ENCODE measurements at regions not wholly inside any gene's neighbourhood (a gene's known extent, or its start where the extent isn't known, plus 50 kb on each side); places are given as distances from the start of the nearest gene placed in this dataset.
"Not testable (repeated sequence)": the region's sequence is repeated elsewhere in the genome, so short reads cannot be mapped to it uniquely, and the experiment has no call there.

GRCh38 chrX:84865113-84865512, 138.6 kb upstream of the APOOL start:
- H3K27ac Mint-ChIP-seq, result no peak overlapping the region
- peaks cover 36% of the 10 kb centered on the region for H3K9me3 Mint-ChIP-seq
- no peaks in the 10 kb centered on the region for H3K27me3 Mint-ChIP-seq (ENCODE audit: low read depth)
- no peaks in the 10 kb centered on the region for H3K36me3 Mint-ChIP-seq
- no peak overlapping the region for H3K4me3 Mint-ChIP-seq
- no peak for DNase-seq (ENCODE audit: low spot score in 2 of 2, unreplicated experiment in 2 of 2)
- H3K4me1 Mint-ChIP-seq, result peaks cover 6% of the 10 kb centered on the region
- TF ChIP-seq CTCF (IDR thresholded peaks at IDR 0.05; ENCODE audit: unreplicated experiment), result no peak

GRCh38 chrX:84870281-84870680, 133.4 kb upstream of the APOOL start:
- not testable (repeated sequence) for H3K27me3 Mint-ChIP-seq (ENCODE audit: low read depth); H3K27ac Mint-ChIP-seq; DNase-seq (ENCODE audit: low spot score in 2 of 2, unreplicated experiment in 2 of 2); H3K4me3 Mint-ChIP-seq; H3K4me1 Mint-ChIP-seq; H3K36me3 Mint-ChIP-seq
- peaks cover 21% of the 10 kb centered on the region for H3K9me3 Mint-ChIP-seq

GRCh38 chrX:84872160-84872771, 131.4 kb upstream of the APOOL start:
- H3K4me1 Mint-ChIP-seq; H3K36me3 Mint-ChIP-seq; H3K4me3 Mint-ChIP-seq; DNase-seq (ENCODE audit: low spot score in 2 of 2, unreplicated experiment in 2 of 2); H3K27me3 Mint-ChIP-seq (ENCODE audit: low read depth); H3K27ac Mint-ChIP-seq: not testable (repeated sequence)
- peaks cover 16% of the 10 kb centered on the region for H3K9me3 Mint-ChIP-seq

GRCh38 chrX:84873176-84873575, 130.5 kb upstream of the APOOL start:
- Mint-ChIP-seq H3K27ac (no peak overlapping the region), H3K27me3 (ENCODE audit: low read depth) (no peaks in the 10 kb centered on the region), H3K4me3 (no peak overlapping the region), H3K36me3 (no peaks in the 10 kb centered on the region), H3K4me1 (peaks cover 4% of the 10 kb centered on the region), H3K9me3 (peaks cover 15% of the 10 kb centered on the region)
- DNase-seq (ENCODE audit: low spot score in 2 of 2, unreplicated experiment in 2 of 2), result no peak
- no peak for TF ChIP-seq CTCF (IDR thresholded peaks at IDR 0.05; ENCODE audit: unreplicated experiment)

GRCh38 chrX:84876876-84877275, 126.8 kb upstream of the APOOL start:
- H3K36me3 Mint-ChIP-seq, result no peaks in the 10 kb centered on the region
- no peak overlapping the region for H3K4me3 Mint-ChIP-seq
- no peak for DNase-seq (ENCODE audit: low spot score in 2 of 2, unreplicated experiment in 2 of 2)
- TF ChIP-seq CTCF (IDR thresholded peaks at IDR 0.05; ENCODE audit: unreplicated experiment), result no peak
- no peak overlapping the region for H3K27ac Mint-ChIP-seq
- H3K4me1 Mint-ChIP-seq, result peaks cover 2% of the 10 kb centered on the region
- H3K27me3 Mint-ChIP-seq (ENCODE audit: low read depth), result no peaks in the 10 kb centered on the region
- peaks cover 27% of the 10 kb centered on the region for H3K9me3 Mint-ChIP-seq

DNA sequence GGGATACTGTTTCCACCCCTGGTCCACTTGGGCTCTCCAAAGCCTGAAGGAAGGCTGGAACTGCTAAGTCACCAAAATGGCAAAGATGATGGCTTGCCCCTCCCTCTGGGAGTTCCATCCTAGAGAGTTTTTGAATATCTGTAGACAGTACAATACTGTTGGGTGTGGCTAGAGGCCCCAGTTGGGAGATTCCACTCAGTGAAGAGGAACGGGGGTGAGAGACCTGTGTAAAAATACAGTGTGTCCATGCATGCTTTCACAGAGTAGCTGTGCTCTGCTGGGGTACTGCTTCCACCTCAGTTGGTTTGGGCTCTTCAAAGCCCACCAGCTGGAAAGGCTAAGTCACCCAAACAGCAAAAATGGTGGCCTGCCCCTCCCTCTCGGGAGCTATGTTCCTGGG, 109.8 kb upstream of the APOOL start:
- H3K4me3 Mint-ChIP-seq, result no peak overlapping the region
- no peaks in the 10 kb centered on the region for H3K27me3 Mint-ChIP-seq (ENCODE audit: low read depth)
- H3K36me3 Mint-ChIP-seq, result no peaks in the 10 kb centered on the region
- no peak overlapping the region for H3K27ac Mint-ChIP-seq
- H3K9me3 Mint-ChIP-seq, result peaks cover 27% of the 10 kb centered on the region
- H3K4me1 Mint-ChIP-seq, result no peaks in the 10 kb centered on the region
- no peak for TF ChIP-seq CTCF (IDR thresholded peaks at IDR 0.05; ENCODE audit: unreplicated experiment)
- DNase-seq (ENCODE audit: low spot score in 2 of 2, unreplicated experiment in 2 of 2), result no peak

Measured in mesothelial cell of epicardium (in vitro differentiated cells).